ENCODE measurements at regions not wholly inside any gene's neighbourhood (a gene's known extent, or its start where the extent isn't known, plus 50 kb on each side); places are given as distances from the start of the nearest gene placed in this dataset.

DNA sequence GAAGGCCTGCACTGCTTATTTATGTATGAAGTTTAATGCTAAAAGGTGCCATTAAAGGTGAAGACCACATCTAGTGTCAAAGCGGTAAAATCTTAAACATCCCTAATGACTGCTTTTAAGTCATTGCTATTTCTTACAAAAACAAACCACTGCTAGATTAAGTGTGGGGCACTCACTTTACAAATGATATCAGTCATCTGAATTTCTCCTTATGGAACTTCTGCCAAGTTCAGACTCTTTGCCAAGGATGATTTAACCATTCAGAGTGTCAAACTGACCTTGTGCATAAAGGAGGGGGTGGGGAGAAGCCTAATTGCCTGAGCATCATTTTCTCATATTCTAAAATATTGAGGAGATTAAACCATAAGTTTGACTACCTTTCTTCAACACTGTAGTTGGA, 271.5 kb downstream of the TGFB2 start:
- no peaks in the 10 kb centered on the region for H3K27me3 ChIP-seq (ENCODE audit: control insufficient read depth in 1 of 2, insufficient read depth in 2 of 2, low read length in 2 of 2)
- no peaks in the 10 kb centered on the region for H3K9me3 ChIP-seq (ENCODE audit: low read length)
- no peak overlapping the region for H3K4me3 ChIP-seq (ENCODE audit: low read depth in 1 of 2, low read length in 2 of 2)
- H3K36me3 ChIP-seq (ENCODE audit: insufficient read depth, low read length), result no peaks in the 10 kb centered on the region
- H3K4me1 ChIP-seq (ENCODE audit: insufficient read depth, low read length), result no peaks in the 10 kb centered on the region
- H3K9ac ChIP-seq (ENCODE audit: low read length), result no peak overlapping the region
- H3K27ac ChIP-seq (ENCODE audit: low read depth, low read length), result no peak overlapping the region

DNA sequence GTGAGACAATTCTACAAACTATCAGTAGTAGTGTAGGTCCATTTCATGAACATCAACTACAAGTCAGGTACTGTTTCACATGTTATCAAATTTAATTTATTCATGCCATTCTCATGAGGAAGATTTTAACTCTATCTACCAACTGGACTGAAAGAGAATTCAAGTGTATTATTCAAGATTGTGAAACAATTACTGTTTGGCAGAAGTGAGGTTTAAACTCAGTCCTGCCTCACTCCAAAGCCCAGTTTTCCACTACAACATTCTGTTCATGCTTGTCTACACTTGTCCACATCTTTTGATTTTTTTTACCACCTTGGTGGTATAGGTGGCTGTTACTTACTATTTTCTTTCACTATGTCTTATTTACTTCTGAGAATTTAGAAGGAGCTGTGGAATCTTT, 272.9 kb downstream of the TGFB2 start:
- no peak overlapping the region for H3K27ac ChIP-seq (ENCODE audit: low read depth, low read length)

DNA sequence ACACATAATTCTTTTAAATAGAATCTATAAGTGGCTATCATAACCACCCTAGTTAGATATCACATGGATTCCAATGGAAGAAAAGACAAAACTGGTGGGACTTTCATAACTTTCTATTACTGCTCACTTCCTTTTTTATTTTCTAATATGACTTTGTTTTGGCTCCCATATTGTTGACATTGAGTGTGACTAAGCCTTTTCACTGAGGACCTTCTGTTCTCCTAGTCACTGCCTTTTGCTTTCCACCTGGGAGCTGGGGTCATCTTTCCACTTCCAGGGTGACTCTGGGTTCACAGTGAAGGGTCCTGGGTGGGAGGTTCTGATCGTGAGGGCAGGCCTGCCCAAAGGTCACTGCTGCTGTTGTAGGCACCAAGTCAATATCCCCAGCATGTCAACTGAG, 275.8 kb downstream of the TGFB2 start:
- no peaks in the 10 kb centered on the region for H3K36me3 ChIP-seq (ENCODE audit: insufficient read depth, low read length)
- H3K9ac ChIP-seq (ENCODE audit: low read length), result no peak overlapping the region
- H3K4me3 ChIP-seq (ENCODE audit: low read depth in 1 of 2, low read length in 2 of 2), result no peak overlapping the region
- no peaks in the 10 kb centered on the region for H3K9me3 ChIP-seq (ENCODE audit: low read length)
- H3K27ac ChIP-seq (ENCODE audit: low read depth, low read length), result no peak overlapping the region
- H3K4me1 ChIP-seq (ENCODE audit: insufficient read depth, low read length), result no peaks in the 10 kb centered on the region
- no peaks in the 10 kb centered on the region for H3K27me3 ChIP-seq (ENCODE audit: control insufficient read depth in 1 of 2, insufficient read depth in 2 of 2, low read length in 2 of 2)

More for the DNA sequence above, 272.9 kb downstream of the TGFB2 start:
- Histone ChIP-seq H3K36me3 (ENCODE audit: insufficient read depth, low read length) (no peaks in the 10 kb centered on the region), H3K9me3 (ENCODE audit: low read length) (no peaks in the 10 kb centered on the region), H3K9ac (ENCODE audit: low read length) (no peak overlapping the region), H3K4me3 (ENCODE audit: low read depth in 1 of 2, low read length in 2 of 2) (no peak overlapping the region), H3K27me3 (ENCODE audit: control insufficient read depth in 1 of 2, insufficient read depth in 2 of 2, low read length in 2 of 2) (no peaks in the 10 kb centered on the region), H3K4me1 (ENCODE audit: insufficient read depth, low read length) (no peaks in the 10 kb centered on the region)

DNA sequence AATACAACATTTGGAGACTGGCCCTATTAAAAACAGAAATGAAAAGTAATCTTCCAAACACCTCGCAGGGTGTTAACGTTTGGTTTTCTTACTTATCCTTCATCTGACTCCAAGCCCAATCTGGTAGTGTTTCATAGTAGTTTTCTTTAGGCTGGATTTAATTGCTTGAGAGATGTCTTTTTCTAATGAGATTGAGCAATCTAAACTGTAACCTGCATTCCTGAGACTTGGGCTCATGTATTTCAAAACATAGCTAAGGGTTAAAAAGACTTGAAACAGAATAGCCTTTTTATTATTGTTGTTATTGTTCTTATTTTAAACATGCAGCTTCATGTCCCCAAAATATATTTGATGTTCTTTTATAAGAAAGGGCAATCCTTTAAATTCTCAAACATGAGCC, 278.9 kb downstream of the TGFB2 start:
- no peaks in the 10 kb centered on the region for H3K9me3 ChIP-seq (ENCODE audit: low read length)
- H3K27ac ChIP-seq (ENCODE audit: low read depth, low read length), result no peak overlapping the region
- H3K36me3 ChIP-seq (ENCODE audit: insufficient read depth, low read length), result no peaks in the 10 kb centered on the region
- no peaks in the 10 kb centered on the region for H3K27me3 ChIP-seq (ENCODE audit: control insufficient read depth in 1 of 2, insufficient read depth in 2 of 2, low read length in 2 of 2)
- no peaks in the 10 kb centered on the region for H3K4me1 ChIP-seq (ENCODE audit: insufficient read depth, low read length)
- no peak overlapping the region for H3K4me3 ChIP-seq (ENCODE audit: low read depth in 1 of 2, low read length in 2 of 2)
- no peak overlapping the region for H3K9ac ChIP-seq (ENCODE audit: low read length)

DNA sequence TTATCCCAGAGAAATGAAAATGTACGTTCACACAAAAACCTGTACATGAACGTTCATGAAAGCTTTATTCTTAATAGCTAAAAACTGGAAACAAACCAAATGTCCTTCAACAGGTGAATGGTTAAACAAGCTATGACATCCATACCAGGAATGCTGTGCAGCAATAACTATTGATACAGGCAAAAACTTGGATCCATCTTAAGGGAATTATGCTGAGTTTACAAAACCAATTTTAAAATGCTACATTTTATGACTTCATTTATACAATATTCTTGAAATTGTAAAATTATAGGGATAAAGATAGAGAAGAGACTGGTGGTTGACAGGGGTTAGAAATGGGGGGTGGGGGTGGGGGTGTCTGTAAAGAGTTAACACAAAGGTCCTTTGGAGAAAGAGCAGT, 280.3 kb downstream of the TGFB2 start:
- Histone ChIP-seq H3K27me3 (ENCODE audit: control insufficient read depth in 1 of 2, insufficient read depth in 2 of 2, low read length in 2 of 2) (no peaks in the 10 kb centered on the region), H3K4me1 (ENCODE audit: insufficient read depth, low read length) (no peaks in the 10 kb centered on the region), H3K36me3 (ENCODE audit: insufficient read depth, low read length) (no peaks in the 10 kb centered on the region), H3K9me3 (ENCODE audit: low read length) (no peaks in the 10 kb centered on the region), H3K9ac (ENCODE audit: low read length) (no peak overlapping the region), H3K4me3 (ENCODE audit: low read depth in 1 of 2, low read length in 2 of 2) (no peak overlapping the region), H3K27ac (ENCODE audit: low read depth, low read length) (no peak overlapping the region)

DNA sequence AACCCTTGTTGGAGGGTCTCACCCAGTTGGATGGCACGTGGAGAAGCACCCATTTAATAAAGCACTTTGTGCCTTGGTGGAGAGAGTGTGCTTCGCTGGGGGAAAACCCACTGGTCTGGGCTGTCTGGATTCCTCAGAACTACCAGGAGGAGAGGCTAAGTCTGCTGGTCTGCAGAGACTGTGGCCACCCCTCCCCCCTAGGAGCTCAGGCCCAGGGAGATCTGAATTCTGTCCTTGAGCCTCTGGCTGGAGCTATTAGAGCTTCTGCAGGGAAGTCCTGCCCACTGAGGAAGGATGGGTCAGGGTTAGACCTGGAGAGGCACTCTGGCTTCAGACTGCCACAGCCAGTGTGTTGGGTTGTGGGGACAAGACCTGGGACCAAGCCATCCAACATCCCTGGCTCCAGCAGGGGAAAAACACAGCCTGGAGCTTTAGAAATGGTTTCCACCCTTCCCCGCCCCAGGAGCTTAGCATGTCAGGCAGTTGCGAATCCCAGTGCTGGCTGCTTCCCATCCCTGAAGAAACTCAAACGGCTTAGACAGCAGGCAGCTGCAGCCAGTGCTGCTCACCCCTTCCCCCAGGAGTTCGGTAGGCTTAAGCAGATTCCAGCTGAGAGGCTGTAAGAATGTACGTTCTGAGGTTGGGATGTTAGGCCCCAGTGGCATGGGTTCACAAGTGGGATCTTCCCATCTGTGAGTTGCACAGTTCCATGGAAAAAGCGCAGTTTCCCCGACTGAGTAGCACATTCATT, 288.3 kb downstream of the TGFB2 start:
- Histone ChIP-seq H3K4me3 (ENCODE audit: low read depth in 1 of 2, low read length in 2 of 2) (no peak overlapping the region), H3K27ac (ENCODE audit: low read depth, low read length) (no peak overlapping the region), H3K36me3 (ENCODE audit: insufficient read depth, low read length) (no peaks in the 10 kb centered on the region), H3K9me3 (ENCODE audit: low read length) (no peaks in the 10 kb centered on the region), H3K27me3 (ENCODE audit: control insufficient read depth in 1 of 2, insufficient read depth in 2 of 2, low read length in 2 of 2) (no peaks in the 10 kb centered on the region), H3K4me1 (ENCODE audit: insufficient read depth, low read length) (no peaks in the 10 kb centered on the region), H3K9ac (ENCODE audit: low read length) (no peak overlapping the region)

DNA sequence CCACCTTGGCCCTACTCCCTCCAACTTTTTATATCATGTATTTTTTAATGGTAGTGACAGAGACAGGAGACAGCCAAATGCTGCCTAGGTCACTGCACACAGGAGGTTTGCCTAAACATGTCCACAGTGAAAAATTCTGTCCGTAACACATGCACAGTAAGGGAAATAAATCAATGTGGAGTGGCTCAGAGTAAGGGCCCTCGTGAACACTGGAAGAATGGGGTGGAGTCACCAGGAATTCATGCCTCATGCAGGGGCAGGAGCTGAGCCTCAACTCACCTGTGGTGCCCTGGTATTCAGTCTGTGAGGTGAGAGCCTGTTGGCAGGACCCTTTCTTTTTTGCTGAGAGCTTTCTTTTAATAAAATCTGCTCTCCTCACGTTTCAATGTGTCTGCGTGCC, 289.1 kb downstream of the TGFB2 start:
- H3K4me3 ChIP-seq (ENCODE audit: low read depth in 1 of 2, low read length in 2 of 2), result no peak overlapping the region
- no peaks in the 10 kb centered on the region for H3K9me3 ChIP-seq (ENCODE audit: low read length)
- H3K27ac ChIP-seq (ENCODE audit: low read depth, low read length), result no peak overlapping the region
- no peaks in the 10 kb centered on the region for H3K4me1 ChIP-seq (ENCODE audit: insufficient read depth, low read length)
- H3K36me3 ChIP-seq (ENCODE audit: insufficient read depth, low read length), result no peaks in the 10 kb centered on the region
- no peaks in the 10 kb centered on the region for H3K27me3 ChIP-seq (ENCODE audit: control insufficient read depth in 1 of 2, insufficient read depth in 2 of 2, low read length in 2 of 2)
- H3K9ac ChIP-seq (ENCODE audit: low read length), result no peak overlapping the region

DNA sequence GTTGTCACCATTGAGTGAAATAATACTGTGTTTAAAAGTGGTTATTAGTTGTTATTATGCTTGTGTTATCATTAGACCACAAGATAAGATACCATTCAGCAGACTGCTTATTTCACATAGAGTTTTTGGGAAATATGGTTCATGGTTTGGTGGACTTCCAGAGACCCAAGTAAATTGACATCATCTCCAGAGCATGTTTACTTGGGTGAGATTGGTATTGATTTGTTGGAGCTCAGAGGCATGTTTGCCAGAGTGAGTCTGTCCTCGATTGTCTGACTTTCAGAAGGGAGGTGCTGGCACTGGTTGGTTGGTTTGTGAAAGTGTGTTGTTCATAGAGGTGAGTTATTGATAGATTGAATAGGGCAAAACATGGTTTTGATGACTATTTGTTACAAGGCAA, 291.4 kb downstream of the TGFB2 start:
- H3K9ac ChIP-seq (ENCODE audit: low read length), result no peak overlapping the region
- H3K27ac ChIP-seq (ENCODE audit: low read depth, low read length), result no peak overlapping the region
- no peaks in the 10 kb centered on the region for H3K4me1 ChIP-seq (ENCODE audit: insufficient read depth, low read length)
- no peak overlapping the region for H3K4me3 ChIP-seq (ENCODE audit: low read depth in 1 of 2, low read length in 2 of 2)
- H3K36me3 ChIP-seq (ENCODE audit: insufficient read depth, low read length), result no peaks in the 10 kb centered on the region
- H3K27me3 ChIP-seq (ENCODE audit: control insufficient read depth in 1 of 2, insufficient read depth in 2 of 2, low read length in 2 of 2), result no peaks in the 10 kb centered on the region
- H3K9me3 ChIP-seq (ENCODE audit: low read length), result no peaks in the 10 kb centered on the region

DNA sequence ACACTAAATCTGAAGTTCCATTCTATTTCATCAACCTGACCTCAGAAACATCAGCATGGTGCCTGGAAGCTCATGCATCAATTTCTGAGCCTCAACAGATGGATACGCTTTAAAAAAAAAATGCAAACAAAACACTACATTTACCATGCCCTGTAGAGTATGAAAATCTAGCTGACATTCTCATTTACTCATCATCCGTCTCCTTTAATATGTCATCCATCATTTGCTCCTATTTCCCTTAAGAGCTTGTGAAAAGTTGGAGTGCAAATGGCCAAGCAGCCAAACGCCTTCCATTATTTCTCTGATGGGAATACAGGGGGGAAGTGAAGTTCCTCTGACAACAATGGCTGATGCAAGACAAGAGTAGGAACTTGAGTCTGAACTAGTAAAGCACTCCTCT, 295.0 kb downstream of the TGFB2 start:
- H3K4me3 ChIP-seq (ENCODE audit: low read depth in 1 of 2, low read length in 2 of 2), result no peak overlapping the region
- H3K27ac ChIP-seq (ENCODE audit: low read depth, low read length), result no peak overlapping the region
- no peaks in the 10 kb centered on the region for H3K36me3 ChIP-seq (ENCODE audit: insufficient read depth, low read length)
- H3K9ac ChIP-seq (ENCODE audit: low read length), result no peak overlapping the region
- H3K9me3 ChIP-seq (ENCODE audit: low read length), result no peaks in the 10 kb centered on the region
- H3K27me3 ChIP-seq (ENCODE audit: control insufficient read depth in 1 of 2, insufficient read depth in 2 of 2, low read length in 2 of 2), result no peaks in the 10 kb centered on the region
- H3K4me1 ChIP-seq (ENCODE audit: insufficient read depth, low read length), result no peaks in the 10 kb centered on the region

DNA sequence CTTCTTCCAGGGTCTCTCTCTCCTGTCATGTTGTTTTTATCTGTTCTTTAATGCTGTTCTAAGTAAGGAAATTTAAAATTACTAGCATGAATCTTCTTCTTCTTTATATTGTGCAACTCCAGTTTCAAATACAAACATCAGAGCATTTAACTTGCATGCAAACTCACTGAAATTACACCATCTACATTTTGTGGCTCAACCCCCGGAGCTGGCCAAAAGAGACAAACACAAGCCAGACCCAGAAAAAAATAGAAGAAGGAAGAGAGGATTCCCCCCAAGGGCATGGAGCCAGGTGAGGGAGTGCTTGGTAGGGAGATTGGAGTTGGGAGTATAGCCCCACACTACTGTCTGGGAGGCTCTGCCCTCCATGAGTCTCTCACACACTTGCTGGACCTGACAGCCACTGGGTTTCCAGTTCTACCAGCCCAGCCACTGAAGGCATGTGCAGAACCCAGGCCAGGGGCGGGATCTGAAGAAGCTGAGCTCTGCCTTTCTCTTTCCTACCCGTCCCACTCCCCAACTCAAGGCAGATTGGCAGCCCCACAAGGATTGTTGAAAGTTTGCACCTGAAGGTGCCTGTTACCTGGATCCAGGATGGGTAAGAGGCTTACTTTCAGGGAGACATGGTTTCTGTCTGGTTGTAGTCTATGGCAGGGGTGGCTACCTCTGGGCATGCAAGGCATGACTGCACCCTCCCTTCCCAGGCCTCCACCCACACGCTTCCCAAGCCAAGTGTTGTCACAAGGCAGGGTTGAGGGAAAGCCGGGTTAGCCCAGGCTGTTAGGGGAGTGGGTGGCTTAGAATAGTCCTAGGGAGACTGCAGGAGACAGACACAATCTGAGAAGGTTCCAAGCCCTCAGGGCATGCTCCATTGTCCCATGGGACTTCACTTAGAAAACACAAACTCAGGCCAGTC, 297.2 kb downstream of the TGFB2 start:
- Histone ChIP-seq H3K27me3 (ENCODE audit: control insufficient read depth in 1 of 2, insufficient read depth in 2 of 2, low read length in 2 of 2) (no peaks in the 10 kb centered on the region), H3K4me3 (ENCODE audit: low read depth in 1 of 2, low read length in 2 of 2) (no peak overlapping the region), H3K9ac (ENCODE audit: low read length) (no peak overlapping the region), H3K4me1 (ENCODE audit: insufficient read depth, low read length) (no peaks in the 10 kb centered on the region), H3K9me3 (ENCODE audit: low read length) (no peaks in the 10 kb centered on the region), H3K36me3 (ENCODE audit: insufficient read depth, low read length) (no peaks in the 10 kb centered on the region), H3K27ac (ENCODE audit: low read depth, low read length) (no peak overlapping the region)

DNA sequence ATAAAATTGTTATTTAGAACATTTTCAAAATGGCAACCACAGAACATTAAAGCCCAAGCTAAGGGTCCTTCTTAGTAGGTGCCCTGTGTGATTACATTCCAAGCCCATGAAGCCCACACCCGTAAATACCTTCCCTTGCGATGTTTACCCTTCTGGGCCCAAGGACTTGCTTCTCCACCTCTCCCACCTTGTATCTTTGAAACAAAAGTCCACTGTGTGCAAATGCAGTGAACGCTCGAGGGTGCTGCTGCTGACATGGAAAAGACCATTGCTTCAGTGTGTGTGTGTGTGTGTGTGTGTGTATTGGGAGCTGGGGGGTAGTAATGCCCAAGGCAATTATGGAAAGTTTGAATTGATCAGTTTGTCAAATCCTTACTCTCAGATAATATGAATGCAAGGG, 298.1 kb downstream of the TGFB2 start:
- Histone ChIP-seq H3K27ac (ENCODE audit: low read depth, low read length) (no peak overlapping the region), H3K4me1 (ENCODE audit: insufficient read depth, low read length) (no peaks in the 10 kb centered on the region), H3K9ac (ENCODE audit: low read length) (no peak overlapping the region), H3K27me3 (ENCODE audit: control insufficient read depth in 1 of 2, insufficient read depth in 2 of 2, low read length in 2 of 2) (no peaks in the 10 kb centered on the region), H3K36me3 (ENCODE audit: insufficient read depth, low read length) (no peaks in the 10 kb centered on the region), H3K9me3 (ENCODE audit: low read length) (no peaks in the 10 kb centered on the region), H3K4me3 (ENCODE audit: low read depth in 1 of 2, low read length in 2 of 2) (no peak overlapping the region)
